Activated T-cell treated with anti-CD3 and anti-CD28 coated beads, Interleukin-2, amount 50 U/mL, for 24 hours (primary cell): ENCODE measurements at regions not wholly inside any gene's neighbourhood (a gene's known extent, or its start where the extent isn't known, plus 50 kb on each side); places are given as distances from the start of the nearest gene placed in this dataset.
"Not testable (repeated sequence)": the region's sequence is repeated elsewhere in the genome, so short reads cannot be mapped to it uniquely, and the experiment has no call there.

Experiments used
- DNase-seq: peaks from one replicate; pipeline ENCODE4 v3.0.0-alpha.2; 2020
- H3K27ac Mint-ChIP-seq: 2 replicates; pipeline ENCODE4 v1.8.0; 2020; ENCODE audit warnings: mild to moderate bottlenecking, mixed read lengths
- H3K27me3 Mint-ChIP-seq: 2 replicates; pipeline ENCODE4 v1.8.0; 2020; ENCODE audit warnings: mixed read lengths
- H3K36me3 Mint-ChIP-seq: 2 replicates; pipeline ENCODE4 v1.8.0; 2020; ENCODE audit warnings: low read depth, mixed read lengths
- H3K4me1 Mint-ChIP-seq: 2 replicates; pipeline ENCODE4 v1.8.0; 2020; ENCODE audit warnings: low read depth, mixed read lengths
- H3K4me3 Mint-ChIP-seq: 2 replicates; pipeline ENCODE4 v1.8.0; 2020; ENCODE audit warnings: mild to moderate bottlenecking, moderate library complexity, mixed read lengths
- H3K9me3 Mint-ChIP-seq: 2 replicates; pipeline ENCODE4 v1.8.0; 2020; ENCODE audit warnings: mixed read lengths

GRCh38 chr5:93240228-93240834, 340.7 kb downstream of the NR2F1-AS1 start:
- no peaks in the 10 kb centered on the region for H3K36me3 Mint-ChIP-seq
- no peaks in the 10 kb centered on the region for H3K27me3 Mint-ChIP-seq
- no peak overlapping the region for H3K27ac Mint-ChIP-seq
- DNase-seq, result no peak
- H3K4me3 Mint-ChIP-seq, result no peak overlapping the region
- H3K4me1 Mint-ChIP-seq, result no peaks in the 10 kb centered on the region
- peaks cover 5% of the 10 kb centered on the region for H3K9me3 Mint-ChIP-seq

GRCh38 chr5:93236807-93237421, 344.1 kb downstream of the NR2F1-AS1 start:
- no peak overlapping the region for H3K27ac Mint-ChIP-seq
- H3K36me3 Mint-ChIP-seq, result no peaks in the 10 kb centered on the region
- H3K27me3 Mint-ChIP-seq, result no peaks in the 10 kb centered on the region
- H3K9me3 Mint-ChIP-seq, result peaks cover 5% of the 10 kb centered on the region
- DNase-seq, result no peak
- H3K4me1 Mint-ChIP-seq, result no peaks in the 10 kb centered on the region
- no peak overlapping the region for H3K4me3 Mint-ChIP-seq

GRCh38 chr5:93235761-93236160, 345.3 kb downstream of the NR2F1-AS1 start:
- Mint-ChIP-seq H3K4me3 (no peak overlapping the region), H3K27ac (no peak overlapping the region), H3K27me3 (no peaks in the 10 kb centered on the region), H3K4me1 (no peaks in the 10 kb centered on the region), H3K36me3 (no peaks in the 10 kb centered on the region), H3K9me3 (peaks cover 5% of the 10 kb centered on the region)
- no peak for DNase-seq

GRCh38 chr5:93226202-93226735, 354.8 kb downstream of the NR2F1-AS1 start:
- Mint-ChIP-seq H3K36me3 (no peaks in the 10 kb centered on the region), H3K27ac (no peak overlapping the region), H3K27me3 (no peaks in the 10 kb centered on the region), H3K4me1 (no peaks in the 10 kb centered on the region), H3K4me3 (no peak overlapping the region), H3K9me3 (no peaks in the 10 kb centered on the region)
- DNase-seq, result no peak

GRCh38 chr5:93225748-93226147, 355.3 kb downstream of the NR2F1-AS1 start:
- Mint-ChIP-seq H3K36me3 (no peaks in the 10 kb centered on the region), H3K4me3 (no peak overlapping the region)

GRCh38 chr5:93224624-93225023, 356.4 kb downstream of the NR2F1-AS1 start:
- H3K27ac Mint-ChIP-seq, result no peak overlapping the region
- H3K4me3 Mint-ChIP-seq, result no peak overlapping the region
- no peaks in the 10 kb centered on the region for H3K27me3 Mint-ChIP-seq
- no peaks in the 10 kb centered on the region for H3K4me1 Mint-ChIP-seq
- no peaks in the 10 kb centered on the region for H3K36me3 Mint-ChIP-seq
- H3K9me3 Mint-ChIP-seq, result no peaks in the 10 kb centered on the region
- no peak for DNase-seq

More at GRCh38 chr5:93225748-93226147, 355.3 kb downstream of the NR2F1-AS1 start:
- Mint-ChIP-seq H3K4me1 (no peaks in the 10 kb centered on the region), H3K27ac (no peak overlapping the region), H3K9me3 (no peaks in the 10 kb centered on the region), H3K27me3 (no peaks in the 10 kb centered on the region)
- DNase-seq, result no peak

- Mint-ChIP-seq H3K9me3 (no peaks in the 10 kb centered on the region), H3K27ac (no peak overlapping the region), H3K4me3 (no peak overlapping the region), H3K4me1 (no peaks in the 10 kb centered on the region), H3K27me3 (no peaks in the 10 kb centered on the region), H3K36me3 (no peaks in the 10 kb centered on the region)
- DNase-seq, result no peak
Measured at GRCh38 chr5:93221773-93222172, 359.2 kb downstream of the NR2F1-AS1 start.

GRCh38 chr5:93220431-93220830, 360.6 kb downstream of the NR2F1-AS1 start:
- Mint-ChIP-seq H3K36me3 (no peaks in the 10 kb centered on the region), H3K27me3 (no peaks in the 10 kb centered on the region), H3K4me1 (no peaks in the 10 kb centered on the region), H3K4me3 (no peak overlapping the region), H3K9me3 (no peaks in the 10 kb centered on the region), H3K27ac (no peak overlapping the region)
- no peak for DNase-seq

- H3K4me1 Mint-ChIP-seq, result no peaks in the 10 kb centered on the region
- H3K9me3 Mint-ChIP-seq, result no peaks in the 10 kb centered on the region
- no peak for DNase-seq
- H3K4me3 Mint-ChIP-seq, result no peak overlapping the region
- H3K36me3 Mint-ChIP-seq, result no peaks in the 10 kb centered on the region
- no peaks in the 10 kb centered on the region for H3K27me3 Mint-ChIP-seq
- no peak overlapping the region for H3K27ac Mint-ChIP-seq
Measured at GRCh38 chr5:93219641-93220145, 361.3 kb downstream of the NR2F1-AS1 start.

- H3K4me3 Mint-ChIP-seq, H3K27me3 Mint-ChIP-seq, H3K4me1 Mint-ChIP-seq, DNase-seq, H3K27ac Mint-ChIP-seq, H3K9me3 Mint-ChIP-seq, H3K36me3 Mint-ChIP-seq: not testable (repeated sequence)
Measured at GRCh38 chr5:93213111-93213794, 367.8 kb downstream of the NR2F1-AS1 start.

GRCh38 chr5:93209476-93209875, 371.5 kb downstream of the NR2F1-AS1 start:
- H3K4me3 Mint-ChIP-seq, result no peak overlapping the region
- no peak overlapping the region for H3K27ac Mint-ChIP-seq
- H3K36me3 Mint-ChIP-seq, result no peaks in the 10 kb centered on the region
- peaks cover 2% of the 10 kb centered on the region for H3K9me3 Mint-ChIP-seq
- H3K4me1 Mint-ChIP-seq, result no peaks in the 10 kb centered on the region
- no peaks in the 10 kb centered on the region for H3K27me3 Mint-ChIP-seq
- DNase-seq, result no peak

- Mint-ChIP-seq H3K4me1 (no peaks in the 10 kb centered on the region), H3K9me3 (peaks cover 2% of the 10 kb centered on the region), H3K36me3 (no peaks in the 10 kb centered on the region), H3K4me3 (no peak overlapping the region), H3K27me3 (no peaks in the 10 kb centered on the region), H3K27ac (no peak overlapping the region)
- no peak for DNase-seq
Measured at GRCh38 chr5:93208141-93208751, 372.8 kb downstream of the NR2F1-AS1 start.

GRCh38 chr5:93206203-93206602, 374.8 kb downstream of the NR2F1-AS1 start:
- Mint-ChIP-seq H3K27me3 (no peaks in the 10 kb centered on the region), H3K36me3 (no peaks in the 10 kb centered on the region), H3K4me3 (no peak overlapping the region), H3K27ac (no peak overlapping the region), H3K4me1 (no peaks in the 10 kb centered on the region), H3K9me3 (peaks cover 2% of the 10 kb centered on the region)
- no peak for DNase-seq

- DNase-seq, result no peak
- Mint-ChIP-seq H3K36me3 (no peaks in the 10 kb centered on the region), H3K27me3 (no peaks in the 10 kb centered on the region), H3K27ac (no peak overlapping the region), H3K9me3 (no peaks in the 10 kb centered on the region), H3K4me1 (no peaks in the 10 kb centered on the region), H3K4me3 (no peak overlapping the region)
Measured at GRCh38 chr5:93201061-93201460, 380.0 kb downstream of the NR2F1-AS1 start.
